ENCODE measurements at regions not wholly inside any gene's neighbourhood (a gene's known extent, or its start where the extent isn't known, plus 50 kb on each side); places are given as distances from the start of the nearest gene placed in this dataset.
A peak's percentile ranks its signal among the peaks of the same experiment; 100 is the strongest.
"Not testable (repeated sequence)": the region's sequence is repeated elsewhere in the genome, so short reads cannot be mapped to it uniquely, and the experiment has no call there.

DNA sequence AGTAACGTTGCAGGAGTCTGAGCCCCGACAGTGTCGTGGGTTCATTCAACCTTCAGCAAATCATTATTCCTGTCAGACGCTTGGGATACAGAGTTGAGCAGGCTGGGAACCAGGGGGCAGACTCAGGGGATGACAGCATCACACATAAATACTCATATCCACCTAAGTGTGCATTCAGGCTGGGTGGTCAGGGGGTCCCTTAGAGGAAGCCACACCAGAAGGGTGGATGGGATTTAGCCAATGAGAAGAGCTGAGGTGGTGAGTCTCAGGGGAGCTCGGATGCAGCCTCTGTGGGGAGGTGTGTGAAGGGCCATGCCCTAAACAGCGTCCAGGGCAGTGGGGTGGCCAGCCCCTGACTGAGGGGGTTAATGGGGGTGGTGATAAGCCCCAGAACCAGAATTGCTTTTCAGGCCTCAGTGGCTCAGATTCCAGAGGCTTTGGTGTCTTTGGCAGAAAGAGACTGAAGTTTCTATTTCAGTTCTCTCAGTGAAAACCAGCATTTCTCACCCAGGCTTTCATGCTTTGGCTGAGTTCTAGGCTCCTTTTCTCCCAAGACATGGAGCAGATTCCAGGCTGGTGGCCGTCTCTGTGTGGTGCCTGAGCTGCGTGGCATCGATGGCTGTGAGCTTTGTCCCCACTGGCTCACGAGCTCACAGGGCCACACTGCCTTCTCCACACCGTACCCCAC is 83.9 kb upstream of the CLDN5 start:
- H3K27ac ChIP-seq (ENCODE audit: low read depth, low read length, poor library complexity, severe bottlenecking) = no peak overlapping the region
- H3K4me2 ChIP-seq (ENCODE audit: low read length) = no peak overlapping the region
- peaks cover 22% of the 10 kb centered on the region for H3K4me1 ChIP-seq (ENCODE audit: insufficient read depth, low read length, poor library complexity, severe bottlenecking)
- BruUV-seq (replicated peaks) = no TSS peak
- DNase-seq (ENCODE audit: low spot score) = no peak
- no peaks in the 10 kb centered on the region for H3K36me3 ChIP-seq (ENCODE audit: insufficient read depth, low read length)
- TF ChIP-seq EZH2phosphoT487 (IDR thresholded peaks at IDR 0.05; ENCODE audit: borderline replicate concordance, low read depth, low read length) = no peak
- TF ChIP-seq, protein P1, sequence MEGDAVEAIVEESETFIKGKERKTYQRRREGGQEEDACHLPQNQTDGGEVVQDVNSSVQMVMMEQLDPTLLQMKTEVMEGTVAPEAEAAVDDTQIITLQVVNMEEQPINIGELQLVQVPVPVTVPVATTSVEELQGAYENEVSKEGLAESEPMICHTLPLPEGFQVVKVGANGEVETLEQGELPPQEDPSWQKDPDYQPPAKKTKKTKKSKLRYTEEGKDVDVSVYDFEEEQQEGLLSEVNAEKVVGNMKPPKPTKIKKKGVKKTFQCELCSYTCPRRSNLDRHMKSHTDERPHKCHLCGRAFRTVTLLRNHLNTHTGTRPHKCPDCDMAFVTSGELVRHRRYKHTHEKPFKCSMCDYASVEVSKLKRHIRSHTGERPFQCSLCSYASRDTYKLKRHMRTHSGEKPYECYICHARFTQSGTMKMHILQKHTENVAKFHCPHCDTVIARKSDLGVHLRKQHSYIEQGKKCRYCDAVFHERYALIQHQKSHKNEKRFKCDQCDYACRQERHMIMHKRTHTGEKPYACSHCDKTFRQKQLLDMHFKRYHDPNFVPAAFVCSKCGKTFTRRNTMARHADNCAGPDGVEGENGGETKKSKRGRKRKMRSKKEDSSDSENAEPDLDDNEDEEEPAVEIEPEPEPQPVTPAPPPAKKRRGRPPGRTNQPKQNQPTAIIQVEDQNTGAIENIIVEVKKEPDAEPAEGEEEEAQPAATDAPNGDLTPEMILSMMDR (conservative IDR thresholded peaks at IDR 0.05; ENCODE audit: low read length) = no peak
- H3K4me3 ChIP-seq (ENCODE audit: low read depth, low read length, poor library complexity, severe bottlenecking) = no peak overlapping the region
- H2AFZ ChIP-seq (ENCODE audit: low read length) = no peak overlapping the region
- ChIA-PET POLR2A (interaction anchor here (0.6 to 1.4 kb wide), 2 partner anchors 11 to 1364 kb away, joined by 3 to 4 read pairs; no protein-coding TSS in a partner anchor), CTCF (ENCODE audit: unreplicated experiment) (no interaction called here)
- H3K9me3 ChIP-seq (ENCODE audit: low read length) = no peaks in the 10 kb centered on the region
- intact Hi-C loops (cut with micrococcal nuclease; ENCODE audit: unreplicated experiment) = no loop called here
- no peaks in the 10 kb centered on the region for H3K79me2 ChIP-seq (ENCODE audit: insufficient read depth, low read depth, low read length)
- H4K20me1 ChIP-seq (ENCODE audit: insufficient read depth, low read length) = no peaks in the 10 kb centered on the region
- no peaks in the 10 kb centered on the region for H3K9me2 ChIP-seq (ENCODE audit: insufficient read depth, low read length)

GRCh38 chr22:19609753-19610152 is 85.5 kb upstream of the CLDN5 start:
- peaks cover 27% of the 10 kb centered on the region for H3K4me1 ChIP-seq (ENCODE audit: insufficient read depth, low read length, poor library complexity, severe bottlenecking)
- intact Hi-C loops (cut with micrococcal nuclease; ENCODE audit: unreplicated experiment); H3K4me3 ChIP-seq (ENCODE audit: low read depth, low read length, poor library complexity, severe bottlenecking); BruUV-seq (replicated peaks); H3K9me2 ChIP-seq (ENCODE audit: insufficient read depth, low read length); CTCF ChIA-PET (ENCODE audit: unreplicated experiment); DNase-seq (ENCODE audit: low spot score); H3K4me2 ChIP-seq (ENCODE audit: low read length); H3K9me3 ChIP-seq (ENCODE audit: low read length); H3K36me3 ChIP-seq (ENCODE audit: insufficient read depth, low read length); H3K27ac ChIP-seq (ENCODE audit: low read depth, low read length, poor library complexity, severe bottlenecking); H4K20me1 ChIP-seq (ENCODE audit: insufficient read depth, low read length); H2AFZ ChIP-seq (ENCODE audit: low read length); H3K79me2 ChIP-seq (ENCODE audit: insufficient read depth, low read depth, low read length): not testable (repeated sequence)
- POLR2A ChIA-PET = interaction anchor here (0.7 kb wide), 1 partner anchor 186 kb away, joined by 3 read pairs; no protein-coding TSS in a partner anchor

GRCh38 chr22:19610518-19611253 is 86.5 kb upstream of the CLDN5 start:
- intact Hi-C loops (cut with micrococcal nuclease; ENCODE audit: unreplicated experiment) = no loop called here
- Histone ChIP-seq H3K4me3 (ENCODE audit: low read depth, low read length, poor library complexity, severe bottlenecking) (no peak overlapping the region), H3K9me3 (ENCODE audit: low read length) (no peaks in the 10 kb centered on the region), H4K20me1 (ENCODE audit: insufficient read depth, low read length) (no peaks in the 10 kb centered on the region), H3K27ac (ENCODE audit: low read depth, low read length, poor library complexity, severe bottlenecking) (no peak overlapping the region), H3K4me2 (ENCODE audit: low read length) (peak overlapping the region; percentile 1; the same call in 1 of the 2 replicates), H3K4me1 (ENCODE audit: insufficient read depth, low read length, poor library complexity, severe bottlenecking) (peaks cover 37% of the 10 kb centered on the region), H3K79me2 (ENCODE audit: insufficient read depth, low read depth, low read length) (no peaks in the 10 kb centered on the region), H3K36me3 (ENCODE audit: insufficient read depth, low read length) (no peaks in the 10 kb centered on the region), H2AFZ (ENCODE audit: low read length) (no peak overlapping the region), H3K9me2 (ENCODE audit: insufficient read depth, low read length) (no peaks in the 10 kb centered on the region)
- TF ChIP-seq, protein P1 (conservative IDR thresholded peaks at IDR 0.05; ENCODE audit: low read length) = no peak
- no peak for TF ChIP-seq EZH2phosphoT487 (IDR thresholded peaks at IDR 0.05; ENCODE audit: borderline replicate concordance, low read depth, low read length)
- ChIA-PET POLR2A (interaction anchor here (0.7 kb wide), 1 partner anchor 187 kb away, joined by 3 read pairs; no protein-coding TSS in a partner anchor), CTCF (ENCODE audit: unreplicated experiment) (interaction anchor here (0.6 kb wide), 1 partner anchor 8 kb away, joined by 3 read pairs; no protein-coding TSS in a partner anchor)
- no TSS peak for BruUV-seq (replicated peaks)
- DNase-seq (ENCODE audit: low spot score) = peak; percentile 24

Measured in OCI-LY7 (cell line).